Liver (tissue), 8 donors: ENCODE measurements at regions not wholly inside any gene's neighbourhood (a gene's known extent, or its start where the extent isn't known, plus 50 kb on each side); places are given as distances from the start of the nearest gene placed in this dataset.

Experiments used
- DNase-seq: peaks from one replicate; pipeline ENCODE4 v3.0.0-alpha.2; 2017; ENCODE audit warnings: low spot score
- H3K27ac ChIP-seq, 2 donors: one replicate each; pipeline ENCODE4 v1.7.0; 2013; ENCODE audit warnings: inconsistent platforms in 2 of 2, low read length in 2 of 2, control low read depth in 1 of 2, low read depth in 1 of 2, mild to moderate bottlenecking in 1 of 2
- H3K27me3 ChIP-seq, 4 donors: one replicate each; pipeline versions ENCODE4 v1.6.1 to v1.7.0; 2013; ENCODE audit warnings: low read length in 3 of 4, inconsistent platforms in 1 of 4, mild to moderate bottlenecking in 1 of 4, moderate library complexity in 1 of 4; ENCODE audit not compliant: control insufficient read depth in 4 of 4, insufficient read depth in 4 of 4
- H3K36me3 ChIP-seq, 4 donors: one replicate each; pipeline versions ENCODE4 v1.6.1 to v1.7.0; 2013; ENCODE audit warnings: low read length in 3 of 4, mild to moderate bottlenecking in 3 of 4, low read depth in 1 of 4, moderate library complexity in 1 of 4; ENCODE audit not compliant: control insufficient read depth in 4 of 4, insufficient read depth in 3 of 4
- H3K4me1 ChIP-seq, 4 donors: one replicate each; pipeline versions ENCODE4 v1.6.1 to v1.7.0; 2013; ENCODE audit warnings: low read length in 3 of 4, mild to moderate bottlenecking in 3 of 4, moderate library complexity in 1 of 4; ENCODE audit not compliant: control insufficient read depth in 4 of 4, insufficient read depth in 4 of 4
- H3K4me3 ChIP-seq, 3 donors: one replicate each; pipeline versions ENCODE4 v1.6.1 to v1.7.0; 2013; ENCODE audit warnings: low read length in 3 of 3, control low read depth in 1 of 3, low read depth in 1 of 3, mild to moderate bottlenecking in 1 of 3
- H3K9ac ChIP-seq, 2 donors: one replicate each; pipeline ENCODE4 v1.7.0; 2013; ENCODE audit warnings: low read length in 2 of 2, mild to moderate bottlenecking in 2 of 2, moderate library complexity in 2 of 2, control low read depth in 1 of 2, low read depth in 1 of 2
- H3K9me3 ChIP-seq, 4 donors: one replicate each; pipeline versions ENCODE4 v1.6.1 to v1.7.0; 2013; ENCODE audit warnings: low read length in 3 of 4; ENCODE audit not compliant: control insufficient read depth in 4 of 4
- EGR1 ChIP-seq, 2 donors: IDR thresholded peaks; 2 replicates each; pipeline ENCODE4 v1.6.1; 2016 to 2018; ENCODE audit warnings: antibody characterized with exemption in 2 of 2, low read depth in 2 of 2
- FOXA1 ChIP-seq: IDR thresholded peaks from 2 replicates; pipeline ENCODE4 v1.6.1; 2016; ENCODE audit warnings: antibody characterized with exemption
- FOXA2 ChIP-seq: IDR thresholded peaks from 2 replicates; pipeline ENCODE4 v1.6.1; 2016; ENCODE audit warnings: antibody characterized with exemption
- GABPA ChIP-seq, 2 donors: IDR thresholded peaks in 1 of 2; conservative IDR thresholded peaks in 1 of 2; 2 replicates each; pipeline ENCODE4 v1.6.1; 2016; ENCODE audit warnings: antibody characterized with exemption in 2 of 2, mild to moderate bottlenecking in 1 of 2, moderate library complexity in 1 of 2
- HNF4A ChIP-seq, 2 donors: conservative IDR thresholded peaks; 2 replicates each; pipeline ENCODE4 v1.6.1; 2016; ENCODE audit warnings: antibody characterized with exemption in 2 of 2, mild to moderate bottlenecking in 2 of 2
- HNF4G ChIP-seq: IDR thresholded peaks from 2 replicates; pipeline ENCODE4 v1.6.1; 2016; ENCODE audit warnings: antibody characterized with exemption
- JUND ChIP-seq, 2 donors: IDR thresholded peaks; 2 replicates each; pipeline ENCODE4 v1.6.1; 2016; ENCODE audit warnings: antibody characterized with exemption in 2 of 2
- NR2F2 ChIP-seq: IDR thresholded peaks from 2 replicates; pipeline ENCODE4 v1.6.1; 2016; ENCODE audit warnings: antibody characterized with exemption
- RAD21 ChIP-seq, 2 donors: IDR thresholded peaks; 2 replicates each; pipeline ENCODE4 v1.6.1; 2016; ENCODE audit warnings: antibody characterized with exemption in 2 of 2, mild to moderate bottlenecking in 2 of 2
- RXRA ChIP-seq, 2 donors: IDR thresholded peaks; 2 replicates each; pipeline ENCODE4 v1.6.1; 2017 to 2018; ENCODE audit warnings: antibody characterized with exemption in 2 of 2, mild to moderate bottlenecking in 1 of 2
- SP1 ChIP-seq: IDR thresholded peaks from 2 replicates; pipeline ENCODE4 v1.6.1; 2018; ENCODE audit warnings: antibody characterized with exemption, mild to moderate bottlenecking
- TAF1 ChIP-seq: conservative IDR thresholded peaks from 2 replicates; pipeline ENCODE4 v1.6.1; 2016; ENCODE audit warnings: antibody characterized with exemption, mild to moderate bottlenecking
- YY1 ChIP-seq: IDR thresholded peaks from 2 replicates; pipeline ENCODE4 v1.6.1; 2016; ENCODE audit warnings: antibody characterized with exemption, mild to moderate bottlenecking
- WGBS: extraction: QIAGEN DNeasy Blood & Tissue Kit; methylation state at CpG from one replicate; pipeline ENCODE4 v1.1.7; 2013; 5-methylcytosine and 5-hydroxymethylcytosine counted together
- TF ChIP-seq, protein P1 (sequence below): IDR thresholded peaks from 2 replicates; pipeline ENCODE4 v1.6.1; 2016; ENCODE audit warnings: antibody characterized with exemption
- TF ChIP-seq, protein P2 (sequence below): IDR thresholded peaks from 2 replicates; pipeline ENCODE4 v1.6.1; 2016; ENCODE audit warnings: antibody characterized with exemption, mild to moderate bottlenecking
- TF ChIP-seq, protein P3 (sequence below): IDR thresholded peaks from 2 replicates; pipeline ENCODE4 v1.6.1; 2016; ENCODE audit warnings: antibody characterized with exemption
- TF ChIP-seq, protein P4 (sequence below): IDR thresholded peaks from 2 replicates; pipeline ENCODE4 v1.6.1; 2016; ENCODE audit warnings: antibody characterized with exemption
- TF ChIP-seq, protein P5 (sequence below): fragments of 150-350 bp; IDR thresholded peaks from 2 replicates; pipeline ENCODE4 v1.5.1; 2017; ENCODE audit warnings: improper control_type of control experiment, low read depth, low read length; ENCODE audit not compliant: missing input control
- donor health status: healthy.
- donor health status: healthy.
- donor health status: healthy.
- donor health status: healthy.
- donor health status: healthy.

DNA sequence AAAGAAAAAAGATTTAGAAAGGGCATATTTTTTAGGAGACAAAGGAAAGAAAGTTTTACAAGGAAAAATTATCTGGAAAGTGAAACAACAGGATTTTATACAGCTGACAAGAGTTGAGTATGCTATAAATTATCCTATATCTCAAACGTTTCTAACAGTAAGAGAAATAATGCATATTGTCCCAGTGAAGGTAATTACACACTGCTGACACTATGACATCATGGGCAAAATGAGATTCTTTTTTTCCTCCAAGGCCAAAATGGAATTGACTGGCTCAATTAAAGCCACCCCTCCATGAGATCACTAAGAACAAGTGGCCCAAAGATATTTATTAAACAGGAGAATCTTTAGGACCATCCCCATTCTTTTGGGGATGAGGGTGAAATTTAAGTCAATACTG, 72.0 kb upstream of the CDIN1 start:
- DNase-seq: no peak
- Histone ChIP-seq H3K27ac (no peak overlapping the region), H3K27me3 (no peaks in the 10 kb centered on the region), H3K9ac (no peak overlapping the region), H3K36me3 (no peaks in the 10 kb centered on the region), H3K9me3 (no peaks in the 10 kb centered on the region), H3K4me1 (peaks cover 2 to 18% (median 7%) of the 10 kb centered on the region in 4 donors), H3K4me3 (no peak overlapping the region)
- no peak for TF ChIP-seq FOXA1
- no peak for TF ChIP-seq HNF4G
- no peak for TF ChIP-seq TAF1
- TF ChIP-seq, protein P1, sequence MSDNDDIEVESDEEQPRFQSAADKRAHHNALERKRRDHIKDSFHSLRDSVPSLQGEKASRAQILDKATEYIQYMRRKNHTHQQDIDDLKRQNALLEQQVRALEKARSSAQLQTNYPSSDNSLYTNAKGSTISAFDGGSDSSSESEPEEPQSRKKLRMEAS: no peak
- no peak for TF ChIP-seq JUND (IDR thresholded peaks at IDR 0.05)
- TF ChIP-seq, protein P2, sequence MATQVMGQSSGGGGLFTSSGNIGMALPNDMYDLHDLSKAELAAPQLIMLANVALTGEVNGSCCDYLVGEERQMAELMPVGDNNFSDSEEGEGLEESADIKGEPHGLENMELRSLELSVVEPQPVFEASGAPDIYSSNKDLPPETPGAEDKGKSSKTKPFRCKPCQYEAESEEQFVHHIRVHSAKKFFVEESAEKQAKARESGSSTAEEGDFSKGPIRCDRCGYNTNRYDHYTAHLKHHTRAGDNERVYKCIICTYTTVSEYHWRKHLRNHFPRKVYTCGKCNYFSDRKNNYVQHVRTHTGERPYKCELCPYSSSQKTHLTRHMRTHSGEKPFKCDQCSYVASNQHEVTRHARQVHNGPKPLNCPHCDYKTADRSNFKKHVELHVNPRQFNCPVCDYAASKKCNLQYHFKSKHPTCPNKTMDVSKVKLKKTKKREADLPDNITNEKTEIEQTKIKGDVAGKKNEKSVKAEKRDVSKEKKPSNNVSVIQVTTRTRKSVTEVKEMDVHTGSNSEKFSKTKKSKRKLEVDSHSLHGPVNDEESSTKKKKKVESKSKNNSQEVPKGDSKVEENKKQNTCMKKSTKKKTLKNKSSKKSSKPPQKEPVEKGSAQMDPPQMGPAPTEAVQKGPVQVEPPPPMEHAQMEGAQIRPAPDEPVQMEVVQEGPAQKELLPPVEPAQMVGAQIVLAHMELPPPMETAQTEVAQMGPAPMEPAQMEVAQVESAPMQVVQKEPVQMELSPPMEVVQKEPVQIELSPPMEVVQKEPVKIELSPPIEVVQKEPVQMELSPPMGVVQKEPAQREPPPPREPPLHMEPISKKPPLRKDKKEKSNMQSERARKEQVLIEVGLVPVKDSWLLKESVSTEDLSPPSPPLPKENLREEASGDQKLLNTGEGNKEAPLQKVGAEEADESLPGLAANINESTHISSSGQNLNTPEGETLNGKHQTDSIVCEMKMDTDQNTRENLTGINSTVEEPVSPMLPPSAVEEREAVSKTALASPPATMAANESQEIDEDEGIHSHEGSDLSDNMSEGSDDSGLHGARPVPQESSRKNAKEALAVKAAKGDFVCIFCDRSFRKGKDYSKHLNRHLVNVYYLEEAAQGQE: no peak
- no peak for TF ChIP-seq RAD21 (IDR thresholded peaks at IDR 0.05)
- TF ChIP-seq, protein P3, sequence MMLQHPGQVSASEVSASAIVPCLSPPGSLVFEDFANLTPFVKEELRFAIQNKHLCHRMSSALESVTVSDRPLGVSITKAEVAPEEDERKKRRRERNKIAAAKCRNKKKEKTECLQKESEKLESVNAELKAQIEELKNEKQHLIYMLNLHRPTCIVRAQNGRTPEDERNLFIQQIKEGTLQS: no peak
- TF ChIP-seq YY1: no peak
- TF ChIP-seq RXRA (IDR thresholded peaks at IDR 0.05): no peak
- TF ChIP-seq NR2F2: no peak
- no peak for TF ChIP-seq SP1
- 24% methylated on average over 1 of the region's 1 CpG for WGBS

DNA sequence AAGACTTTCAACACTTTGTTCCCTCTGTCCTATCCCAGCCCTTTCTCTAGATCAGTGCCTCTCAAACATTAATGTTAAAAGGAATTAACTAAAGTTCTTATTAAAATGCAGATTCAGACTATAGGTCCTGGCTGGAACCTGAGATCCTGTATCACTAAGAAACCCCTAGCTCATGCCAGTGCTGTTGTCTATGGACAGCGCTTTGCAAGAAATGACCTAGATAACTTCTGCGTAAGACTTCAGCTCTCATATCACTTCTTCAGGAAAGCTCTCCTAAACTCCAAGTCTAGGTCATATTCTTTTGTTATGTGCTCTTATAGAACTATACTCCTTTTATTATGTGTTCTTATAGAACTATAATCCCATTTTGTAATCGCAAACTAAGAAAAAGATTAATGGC, 67.8 kb upstream of the CDIN1 start:
- Histone ChIP-seq H3K9ac (no peak overlapping the region), H3K27ac (no peak overlapping the region), H3K9me3 (no peaks in the 10 kb centered on the region), H3K4me1 (peaks cover 0 to 7% (median 4%) of the 10 kb centered on the region in 4 donors), H3K27me3 (no peaks in the 10 kb centered on the region), H3K36me3 (no peaks in the 10 kb centered on the region), H3K4me3 (no peak overlapping the region)
- 97% methylated on average over 3 of the region's 3 CpGs for WGBS
- TF ChIP-seq, protein P4, sequence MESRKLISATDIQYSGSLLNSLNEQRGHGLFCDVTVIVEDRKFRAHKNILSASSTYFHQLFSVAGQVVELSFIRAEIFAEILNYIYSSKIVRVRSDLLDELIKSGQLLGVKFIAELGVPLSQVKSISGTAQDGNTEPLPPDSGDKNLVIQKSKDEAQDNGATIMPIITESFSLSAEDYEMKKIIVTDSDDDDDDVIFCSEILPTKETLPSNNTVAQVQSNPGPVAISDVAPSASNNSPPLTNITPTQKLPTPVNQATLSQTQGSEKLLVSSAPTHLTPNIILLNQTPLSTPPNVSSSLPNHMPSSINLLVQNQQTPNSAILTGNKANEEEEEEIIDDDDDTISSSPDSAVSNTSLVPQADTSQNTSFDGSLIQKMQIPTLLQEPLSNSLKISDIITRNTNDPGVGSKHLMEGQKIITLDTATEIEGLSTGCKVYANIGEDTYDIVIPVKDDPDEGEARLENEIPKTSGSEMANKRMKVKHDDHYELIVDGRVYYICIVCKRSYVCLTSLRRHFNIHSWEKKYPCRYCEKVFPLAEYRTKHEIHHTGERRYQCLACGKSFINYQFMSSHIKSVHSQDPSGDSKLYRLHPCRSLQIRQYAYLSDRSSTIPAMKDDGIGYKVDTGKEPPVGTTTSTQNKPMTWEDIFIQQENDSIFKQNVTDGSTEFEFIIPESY: no peak
- TF ChIP-seq YY1 (no peak), NR2F2 (no peak), HNF4A (conservative IDR thresholded peaks at IDR 0.05) (no peak), TAF1 (no peak), GABPA (IDR thresholded peaks at IDR 0.05 in 1 of 2, conservative IDR thresholded peaks at IDR 0.05 in 1 of 2) (no peak), SP1 (no peak), HNF4G (no peak), EGR1 (IDR thresholded peaks at IDR 0.05; ENCODE audit: low read depth in 2 of 2) (no peak), FOXA1 (no peak), RAD21 (IDR thresholded peaks at IDR 0.05) (no peak), JUND (IDR thresholded peaks at IDR 0.05) (no peak), RXRA (IDR thresholded peaks at IDR 0.05) (no peak), FOXA2 (no peak)
- TF ChIP-seq, protein P1: no peak
- TF ChIP-seq, protein P5, sequence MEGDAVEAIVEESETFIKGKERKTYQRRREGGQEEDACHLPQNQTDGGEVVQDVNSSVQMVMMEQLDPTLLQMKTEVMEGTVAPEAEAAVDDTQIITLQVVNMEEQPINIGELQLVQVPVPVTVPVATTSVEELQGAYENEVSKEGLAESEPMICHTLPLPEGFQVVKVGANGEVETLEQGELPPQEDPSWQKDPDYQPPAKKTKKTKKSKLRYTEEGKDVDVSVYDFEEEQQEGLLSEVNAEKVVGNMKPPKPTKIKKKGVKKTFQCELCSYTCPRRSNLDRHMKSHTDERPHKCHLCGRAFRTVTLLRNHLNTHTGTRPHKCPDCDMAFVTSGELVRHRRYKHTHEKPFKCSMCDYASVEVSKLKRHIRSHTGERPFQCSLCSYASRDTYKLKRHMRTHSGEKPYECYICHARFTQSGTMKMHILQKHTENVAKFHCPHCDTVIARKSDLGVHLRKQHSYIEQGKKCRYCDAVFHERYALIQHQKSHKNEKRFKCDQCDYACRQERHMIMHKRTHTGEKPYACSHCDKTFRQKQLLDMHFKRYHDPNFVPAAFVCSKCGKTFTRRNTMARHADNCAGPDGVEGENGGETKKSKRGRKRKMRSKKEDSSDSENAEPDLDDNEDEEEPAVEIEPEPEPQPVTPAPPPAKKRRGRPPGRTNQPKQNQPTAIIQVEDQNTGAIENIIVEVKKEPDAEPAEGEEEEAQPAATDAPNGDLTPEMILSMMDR: no peak
- TF ChIP-seq, protein P2: no peak
- TF ChIP-seq, protein P3: no peak
- DNase-seq: no peak
